Amygdala (tissue), 56 donors: ENCODE measurements at regions not wholly inside any gene's neighbourhood (a gene's known extent, or its start where the extent isn't known, plus 50 kb on each side); places are given as distances from the start of the nearest gene placed in this dataset.

Experiments used
- DNase-seq, 56 donors: peaks; one replicate each; lab custom pipeline; 2025; lab: John Stamatoyannopoulos, UW

- DNase-seq: no peak
Observed at GRCh38 chr1:5511381-5512097, 480.7 kb downstream of the NPHP4 start.

GRCh38 chr1:5509664-5510452 is 482.4 kb downstream of the NPHP4 start:
- DNase-seq: peak in 38 of 56 donors; percentile 5 to 76 (median 32)

DNA sequence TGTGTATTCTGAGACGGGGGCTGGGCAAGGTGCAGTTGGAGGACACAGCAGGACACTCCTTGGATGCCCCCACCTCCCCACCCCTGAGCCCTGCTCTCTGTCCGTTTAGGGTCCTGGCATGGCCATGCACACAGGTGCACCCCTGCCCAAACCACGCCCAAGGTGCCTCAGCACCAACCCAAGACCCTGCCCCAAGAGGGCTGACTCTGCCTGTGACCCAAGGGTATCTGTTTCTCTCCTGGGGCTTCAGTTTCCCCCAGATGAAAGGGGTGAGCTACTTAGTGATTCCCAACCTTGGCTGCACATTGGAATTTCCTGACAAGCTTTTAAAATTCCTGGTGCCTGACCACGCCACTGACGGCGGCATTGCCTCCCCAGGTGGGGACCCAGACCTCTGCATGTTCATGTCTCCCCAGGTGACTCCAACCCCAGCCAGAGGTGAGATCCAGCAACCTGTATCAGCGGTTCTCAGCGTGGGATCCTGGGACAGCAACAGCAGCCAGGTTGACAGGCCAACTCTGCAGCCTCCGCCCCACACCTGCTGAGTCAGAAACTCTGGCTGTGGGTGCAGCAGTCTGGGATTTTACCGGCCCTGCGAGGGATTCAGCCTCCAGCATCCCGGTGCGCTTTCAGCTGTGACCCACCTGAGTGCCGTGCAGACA is 483.4 kb downstream of the NPHP4 start:
- no peak for DNase-seq

GRCh38 chr1:5507340-5507739 is 484.9 kb downstream of the NPHP4 start:
- no peak for DNase-seq

DNA sequence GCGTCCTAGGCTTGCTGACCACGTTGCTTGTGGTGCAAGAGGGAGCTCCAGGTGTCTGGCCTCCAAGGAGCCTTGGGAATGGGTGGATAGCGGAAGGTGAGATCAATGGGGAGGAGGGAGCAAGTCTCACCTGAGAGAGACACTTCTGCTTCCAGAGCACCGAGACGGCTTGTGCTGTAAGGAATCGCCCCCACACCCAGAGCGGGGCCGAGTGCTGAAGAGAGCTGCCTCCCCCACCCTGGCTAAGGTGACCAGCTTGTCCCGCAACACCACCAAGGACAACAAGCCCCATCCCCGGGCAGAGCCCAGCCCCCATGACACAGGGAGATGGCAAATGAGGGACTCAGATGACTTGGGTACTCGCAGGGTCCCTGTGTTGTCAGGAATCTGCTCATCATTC is 485.6 kb downstream of the NPHP4 start:
- no peak for DNase-seq

DNA sequence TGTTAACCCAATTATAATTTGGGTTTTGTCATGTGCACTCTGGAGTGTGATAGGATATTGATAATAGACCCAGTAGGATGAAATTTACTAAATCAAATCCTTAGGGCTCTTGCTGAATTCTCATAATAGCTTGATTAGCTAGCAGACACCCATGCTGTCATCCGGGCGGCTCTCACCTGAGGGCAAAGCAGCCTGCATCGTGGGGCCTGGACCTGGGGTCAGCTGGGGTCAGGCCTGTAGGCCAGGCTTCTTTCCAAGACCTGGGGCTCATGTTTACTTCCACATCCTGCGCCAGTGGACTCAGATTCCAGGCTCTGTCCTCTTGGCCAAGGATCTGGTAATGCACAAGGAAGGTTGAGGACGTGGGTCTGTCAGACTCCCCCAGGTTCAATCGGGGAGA is 486.3 kb downstream of the NPHP4 start:
- no peak for DNase-seq

- DNase-seq: no peak
Observed at GRCh38 chr1:5504364-5504740, 487.9 kb downstream of the NPHP4 start.

DNA sequence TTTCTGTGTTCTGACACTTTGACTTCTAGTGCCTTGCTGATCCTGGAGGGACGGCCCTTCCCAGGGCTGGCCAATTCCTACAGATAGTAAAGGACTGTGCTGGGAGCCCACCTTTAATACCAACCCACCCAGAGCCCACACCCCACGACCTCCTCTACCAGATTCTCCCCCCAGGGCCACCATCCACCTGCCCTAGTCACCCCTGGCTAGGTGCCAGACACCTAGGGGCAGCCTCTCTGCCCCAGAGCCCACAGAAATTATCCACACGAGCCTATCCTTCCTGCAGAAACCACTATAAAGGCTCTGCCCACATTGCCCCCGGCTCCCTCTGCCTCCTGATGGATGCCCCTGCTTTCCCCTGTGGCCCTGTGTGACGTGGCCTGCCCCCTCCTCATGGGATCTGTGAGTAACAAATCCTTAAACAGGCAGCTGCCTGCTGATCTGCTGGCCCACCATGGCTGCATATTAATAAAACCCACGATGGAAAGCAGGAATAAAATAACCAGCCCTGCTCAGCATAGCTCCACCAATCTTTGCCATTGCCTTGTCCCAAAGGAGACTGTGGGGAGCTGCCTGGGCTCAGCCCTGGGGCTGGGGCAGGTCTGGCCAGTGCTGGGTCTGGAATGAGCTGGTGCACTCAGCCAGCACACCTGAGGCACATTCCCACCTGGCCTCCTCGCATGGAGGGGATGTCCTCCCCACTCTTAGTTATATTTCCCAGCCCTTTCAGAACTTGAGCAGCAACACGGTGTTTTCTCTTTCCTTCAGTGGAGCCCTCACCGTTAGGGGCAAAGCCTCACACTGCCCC is 488.5 kb downstream of the NPHP4 start:
- DNase-seq: no peak

DNA sequence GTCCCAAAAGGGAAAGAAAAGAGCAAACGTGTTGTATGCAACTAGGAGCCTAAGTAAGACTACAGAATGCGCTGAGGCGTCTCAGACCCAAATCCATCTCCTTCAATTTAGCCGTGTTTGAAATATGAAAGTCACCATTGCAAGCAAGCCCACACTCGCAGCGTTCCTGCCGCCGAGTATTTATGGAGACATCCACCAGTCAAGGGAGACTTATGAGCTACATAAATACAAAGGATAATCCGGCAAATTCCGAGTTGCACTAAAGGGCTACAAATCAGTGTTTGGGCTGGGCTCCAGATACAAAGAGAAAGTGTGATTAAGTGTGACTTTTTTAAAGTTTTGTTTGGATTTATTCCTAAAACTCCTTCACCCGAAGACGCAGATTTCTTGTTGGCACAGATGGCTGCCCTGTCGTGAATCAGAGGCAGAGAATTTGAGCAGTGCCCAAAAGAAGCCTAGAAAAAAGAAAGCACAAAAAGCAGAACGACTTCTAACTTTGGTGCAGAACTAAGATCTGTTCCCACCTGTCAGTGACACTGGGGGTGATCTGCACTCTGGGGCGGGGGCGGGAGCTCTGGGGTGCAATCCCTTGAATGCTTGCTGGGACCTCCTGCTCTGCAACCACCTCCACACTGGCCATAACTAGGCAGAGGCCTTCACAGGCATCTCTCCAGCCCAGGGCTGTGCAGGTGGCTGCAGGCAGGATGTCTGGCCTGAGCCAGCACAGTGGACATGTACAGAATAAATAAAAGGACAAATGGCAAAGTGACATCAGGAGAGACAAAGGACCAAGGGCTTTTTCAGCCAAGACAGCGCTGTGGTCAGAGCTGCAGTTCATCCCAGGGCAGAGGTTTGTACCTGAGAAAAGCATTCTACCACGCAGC is 489.7 kb downstream of the NPHP4 start:
- DNase-seq: peak in 3 of 56 donors; percentile 7 to 16 (median 16)

- no peak for DNase-seq
Observed at GRCh38 chr1:5501206-5501930, 490.9 kb downstream of the NPHP4 start.

DNA sequence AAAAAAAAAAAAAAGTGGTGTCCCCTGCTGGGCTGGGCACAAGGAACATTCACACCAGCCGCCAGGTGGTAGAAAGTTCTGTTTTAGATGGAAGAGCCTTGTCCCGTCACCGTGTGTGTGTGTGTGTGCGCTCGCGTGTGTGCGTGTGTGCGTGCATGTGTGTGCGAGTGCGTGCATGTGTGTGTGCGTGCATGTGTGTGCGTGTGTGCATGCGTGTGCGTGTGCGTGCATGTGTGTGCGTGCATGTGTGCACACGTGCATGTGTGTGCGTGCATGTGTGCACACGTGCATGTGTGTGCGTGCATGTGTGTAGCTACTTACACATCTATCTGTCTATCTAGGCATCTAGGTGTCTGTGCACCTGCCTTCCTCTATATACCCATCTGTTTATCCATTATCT is 491.7 kb downstream of the NPHP4 start:
- no peak for DNase-seq

DNA sequence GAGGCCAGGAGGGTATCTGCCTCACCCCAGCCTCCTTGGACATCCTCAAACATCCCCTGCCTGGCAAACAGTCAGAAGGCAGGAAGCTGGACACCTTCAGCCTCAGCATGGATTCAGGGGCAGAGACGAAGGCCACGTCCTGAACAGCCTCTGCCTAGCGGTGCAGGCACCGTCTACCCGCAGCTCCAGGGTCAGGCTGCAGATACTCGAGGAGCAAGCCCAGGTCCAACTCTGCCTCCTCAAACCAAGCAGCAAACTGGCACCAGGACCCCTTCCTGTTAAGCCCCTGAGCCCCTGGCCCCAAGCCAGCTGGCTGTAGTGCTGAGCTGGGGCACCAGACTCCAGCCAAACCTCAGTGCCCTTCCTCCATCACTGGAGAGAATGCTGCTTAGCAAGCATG is 494.7 kb downstream of the NPHP4 start:
- no peak for DNase-seq

GRCh38 chr1:5495596-5496410 is 496.4 kb downstream of the NPHP4 start:
- DNase-seq: no peak

GRCh38 chr1:5494518-5494917 is 497.7 kb downstream of the NPHP4 start:
- peak in 1 of 56 donors; percentile 23 for DNase-seq

DNA sequence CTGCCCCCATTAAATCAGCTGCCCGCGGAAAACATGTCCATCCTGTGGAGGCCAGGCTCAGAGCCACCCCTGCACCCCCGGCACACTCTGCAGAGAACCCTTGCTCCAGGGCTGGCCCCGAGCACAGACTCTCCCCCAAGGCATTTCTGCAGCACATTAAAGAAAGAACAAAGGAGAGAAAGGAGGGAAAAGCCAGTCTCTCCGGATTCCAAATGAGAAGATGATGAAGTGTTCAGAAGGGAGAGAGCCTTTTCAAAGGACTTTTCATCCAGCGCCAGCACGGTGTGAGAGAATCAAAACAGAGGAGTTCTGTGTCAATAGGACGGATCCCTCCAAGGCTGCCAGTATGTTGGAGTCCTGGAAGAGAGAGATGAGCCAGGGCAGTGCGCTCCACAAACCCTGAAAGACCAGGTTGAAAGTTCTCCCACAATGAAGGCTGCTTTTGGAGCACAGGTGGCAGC is 498.3 kb downstream of the NPHP4 start:
- peak in 20 of 56 donors; percentile 8 to 57 (median 27) for DNase-seq

GRCh38 chr1:5493275-5493674 is 498.9 kb downstream of the NPHP4 start:
- DNase-seq: no peak

GRCh38 chr1:5492846-5493245 is 499.4 kb downstream of the NPHP4 start:
- no peak for DNase-seq
